ENCODE measurements at regions not wholly inside any gene's neighbourhood (a gene's known extent, or its start where the extent isn't known, plus 50 kb on each side); places are given as distances from the start of the nearest gene placed in this dataset.
A peak's percentile ranks its signal among the peaks of the same experiment; 100 is the strongest.

GRCh38 chr4:31408121-31408520, 688.0 kb downstream of the PCDH7 start:
- no peaks in the 10 kb centered on the region for H3K4me1 ChIP-seq
- H3K9me3 ChIP-seq = no peaks in the 10 kb centered on the region
- no peak overlapping the region for H3K4me3 ChIP-seq (ENCODE audit: low read depth, low read length)
- H3K36me3 ChIP-seq = no peaks in the 10 kb centered on the region
- DNase-seq = peak; percentile 16
- no peaks in the 10 kb centered on the region for H3K27me3 ChIP-seq
- TF ChIP-seq CTCF (IDR thresholded peaks at IDR 0.05; ENCODE audit: low read depth, low read length) = no peak

- no peaks in the 10 kb centered on the region for H3K36me3 ChIP-seq
- TF ChIP-seq CTCF (IDR thresholded peaks at IDR 0.05; ENCODE audit: low read depth, low read length) = no peak
- H3K27me3 ChIP-seq = no peaks in the 10 kb centered on the region
- no peak overlapping the region for H3K4me3 ChIP-seq (ENCODE audit: low read depth, low read length)
- H3K9me3 ChIP-seq = no peaks in the 10 kb centered on the region
- H3K4me1 ChIP-seq = no peaks in the 10 kb centered on the region
- no peak for DNase-seq
Observed at GRCh38 chr4:31411565-31411964, 691.4 kb downstream of the PCDH7 start.

- Histone ChIP-seq H3K4me3 (ENCODE audit: low read depth, low read length) (no peak overlapping the region), H3K9me3 (no peaks in the 10 kb centered on the region), H3K36me3 (no peaks in the 10 kb centered on the region), H3K4me1 (no peaks in the 10 kb centered on the region), H3K27me3 (no peaks in the 10 kb centered on the region)
- no peak for DNase-seq
- TF ChIP-seq CTCF (IDR thresholded peaks at IDR 0.05; ENCODE audit: low read depth, low read length) = no peak
Observed at GRCh38 chr4:31415629-31416028, 695.5 kb downstream of the PCDH7 start.

- H3K4me1 ChIP-seq = no peaks in the 10 kb centered on the region
- no peak for DNase-seq
- H3K36me3 ChIP-seq = no peaks in the 10 kb centered on the region
- no peak overlapping the region for H3K4me3 ChIP-seq (ENCODE audit: low read depth, low read length)
- TF ChIP-seq CTCF (IDR thresholded peaks at IDR 0.05; ENCODE audit: low read depth, low read length) = no peak
- H3K27me3 ChIP-seq = no peaks in the 10 kb centered on the region
- H3K9me3 ChIP-seq = no peaks in the 10 kb centered on the region
Observed at GRCh38 chr4:31416498-31416897, 696.3 kb downstream of the PCDH7 start.

- Histone ChIP-seq H3K36me3 (no peaks in the 10 kb centered on the region), H3K4me1 (no peaks in the 10 kb centered on the region), H3K9me3 (no peaks in the 10 kb centered on the region), H3K4me3 (ENCODE audit: low read depth, low read length) (no peak overlapping the region), H3K27me3 (no peaks in the 10 kb centered on the region)
- TF ChIP-seq CTCF (IDR thresholded peaks at IDR 0.05; ENCODE audit: low read depth, low read length) = no peak
- DNase-seq = no peak
Observed at GRCh38 chr4:31417040-31417439, 696.9 kb downstream of the PCDH7 start.

GRCh38 chr4:31422006-31422405, 701.8 kb downstream of the PCDH7 start:
- Histone ChIP-seq H3K4me3 (ENCODE audit: low read depth, low read length) (no peak overlapping the region), H3K27me3 (no peaks in the 10 kb centered on the region), H3K36me3 (no peaks in the 10 kb centered on the region), H3K9me3 (no peaks in the 10 kb centered on the region), H3K4me1 (no peaks in the 10 kb centered on the region)
- TF ChIP-seq CTCF (IDR thresholded peaks at IDR 0.05; ENCODE audit: low read depth, low read length) = no peak
- DNase-seq = no peak

Measured in BE2C (cell line).